HEK293T (cell line): ENCODE measurements at regions not wholly inside any gene's neighbourhood (a gene's known extent, or its start where the extent isn't known, plus 50 kb on each side); places are given as distances from the start of the nearest gene placed in this dataset.

Experiments
- ARNT ChIP-seq: fragments of 450-650 bp; IDR thresholded peaks from 2 replicates; pipeline ENCODE4 v1.6.1; 2017; ENCODE audit warnings: mild to moderate bottlenecking
- BHLHE40 ChIP-seq: fragments of 450-650 bp; IDR thresholded peaks from 2 replicates; pipeline ENCODE4 v1.6.1; 2016; ENCODE audit warnings: mild to moderate bottlenecking, moderate library complexity, borderline replicate concordance
- CTBP1 ChIP-seq: fragments of 450-650 bp; IDR thresholded peaks from 2 replicates; pipeline ENCODE4 v1.6.1; 2016; ENCODE audit warnings: borderline replicate concordance
- ELF4 ChIP-seq: fragments of 450-650 bp; IDR thresholded peaks from 2 replicates; pipeline ENCODE4 v1.6.1; 2017; ENCODE audit warnings: antibody characterized with exemption
- FOXA1 ChIP-seq: fragments of 450-650 bp; IDR thresholded peaks from 2 replicates; pipeline ENCODE4 v1.6.1; 2016; ENCODE audit warnings: mild to moderate bottlenecking
- FOXK2 ChIP-seq: fragments of 450-650 bp; IDR thresholded peaks from 2 replicates; pipeline ENCODE4 v1.6.1; 2016; ENCODE audit warnings: mild to moderate bottlenecking
- HDGF ChIP-seq: fragments of 450-650 bp; IDR thresholded peaks from 2 replicates; pipeline ENCODE4 v1.6.1; 2017; ENCODE audit warnings: antibody characterized with exemption, borderline replicate concordance
- L3MBTL2 ChIP-seq: fragments of 450-650 bp; conservative IDR thresholded peaks from 2 replicates; pipeline ENCODE4 v1.6.1; 2016; ENCODE audit warnings: mild to moderate bottlenecking
- NFRKB ChIP-seq: fragments of 450-650 bp; IDR thresholded peaks from 2 replicates; pipeline ENCODE4 v1.6.1; 2016; ENCODE audit warnings: mild to moderate bottlenecking, moderate library complexity
- SP1 ChIP-seq: fragments of 450-650 bp; IDR thresholded peaks from 2 replicates; pipeline ENCODE4 v1.6.1; 2017
- SUZ12 ChIP-seq: fragments of 450-650 bp; IDR thresholded peaks from 2 replicates; pipeline ENCODE4 v1.6.1; 2016; ENCODE audit warnings: mild to moderate bottlenecking
- TARDBP ChIP-seq: fragments of 450-650 bp; IDR thresholded peaks from 2 replicates; pipeline ENCODE4 v1.6.1; 2016
- ZNF384 ChIP-seq: fragments of 450-650 bp; IDR thresholded peaks from 2 replicates; pipeline ENCODE4 v1.6.1; 2016
- TF ChIP-seq, protein P1 (sequence below): fragments of 450-650 bp; IDR thresholded peaks from 2 replicates; pipeline ENCODE4 v1.6.1; 2016

GRCh38 chr13:73422973-73423372, 364.2 kb downstream of the KLF5 start:
- TF ChIP-seq ARNT (no peak), BHLHE40 (no peak), ELF4 (no peak), FOXA1 (no peak), TARDBP (no peak), HDGF (no peak), SP1 (no peak), ZNF384 (no peak), SUZ12 (no peak), NFRKB (no peak), L3MBTL2 (no peak), FOXK2 (no peak), CTBP1 (no peak)
- TF ChIP-seq, protein P1, sequence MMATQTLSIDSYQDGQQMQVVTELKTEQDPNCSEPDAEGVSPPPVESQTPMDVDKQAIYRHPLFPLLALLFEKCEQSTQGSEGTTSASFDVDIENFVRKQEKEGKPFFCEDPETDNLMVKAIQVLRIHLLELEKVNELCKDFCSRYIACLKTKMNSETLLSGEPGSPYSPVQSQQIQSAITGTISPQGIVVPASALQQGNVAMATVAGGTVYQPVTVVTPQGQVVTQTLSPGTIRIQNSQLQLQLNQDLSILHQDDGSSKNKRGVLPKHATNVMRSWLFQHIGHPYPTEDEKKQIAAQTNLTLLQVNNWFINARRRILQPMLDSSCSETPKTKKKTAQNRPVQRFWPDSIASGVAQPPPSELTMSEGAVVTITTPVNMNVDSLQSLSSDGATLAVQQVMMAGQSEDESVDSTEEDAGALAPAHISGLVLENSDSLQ = no peak
